SIG-M5 (cell line): ENCODE measurements at regions not wholly inside any gene's neighbourhood (a gene's known extent, or its start where the extent isn't known, plus 50 kb on each side); places are given as distances from the start of the nearest gene placed in this dataset.
"Not testable (repeated sequence)": the region's sequence is repeated elsewhere in the genome, so short reads cannot be mapped to it uniquely, and the experiment has no call there.

Source experiments
- DNase-seq: peaks from one replicate; lab custom pipeline; 2025; lab: John Stamatoyannopoulos, UW

DNA sequence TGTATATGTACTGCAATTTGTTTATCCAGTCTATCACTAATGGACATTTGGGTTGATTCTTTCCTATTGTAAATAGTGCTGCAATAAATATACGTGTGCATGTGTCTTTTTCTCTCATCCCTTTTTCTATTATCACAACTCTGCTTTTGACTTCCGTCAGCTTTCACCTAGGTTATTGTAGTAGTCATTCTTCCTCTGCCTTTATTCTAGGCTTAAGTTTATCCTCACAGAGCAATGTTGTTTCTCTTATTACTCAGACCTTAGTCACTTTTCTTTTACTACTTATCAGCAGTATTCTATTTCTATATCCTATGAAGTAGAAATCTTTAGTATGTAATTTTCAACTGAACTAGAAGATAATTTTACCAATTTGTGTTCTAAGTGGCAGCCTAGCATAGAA, 175.3 kb upstream of the SEMA3E start:
- DNase-seq = no peak

DNA sequence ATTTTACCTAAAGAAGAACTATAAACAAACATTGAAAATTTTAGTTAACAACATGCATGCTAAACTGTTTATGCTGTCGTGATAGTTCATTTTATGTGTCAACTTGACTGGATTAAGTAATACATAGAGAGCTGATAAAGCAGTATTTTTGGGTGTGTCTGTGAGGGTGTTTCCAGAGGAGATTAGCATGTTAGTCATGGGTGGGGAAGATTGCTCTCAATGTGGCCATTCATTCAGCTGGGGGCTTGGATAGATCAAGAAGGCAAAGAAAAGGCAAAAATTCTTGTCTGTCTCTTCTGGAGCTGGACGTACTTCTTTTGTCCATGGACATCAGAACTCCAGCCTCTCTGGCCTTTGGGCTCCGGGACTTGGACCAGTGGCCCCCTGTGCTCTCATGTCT, 172.9 kb upstream of the SEMA3E start:
- DNase-seq = no peak

DNA sequence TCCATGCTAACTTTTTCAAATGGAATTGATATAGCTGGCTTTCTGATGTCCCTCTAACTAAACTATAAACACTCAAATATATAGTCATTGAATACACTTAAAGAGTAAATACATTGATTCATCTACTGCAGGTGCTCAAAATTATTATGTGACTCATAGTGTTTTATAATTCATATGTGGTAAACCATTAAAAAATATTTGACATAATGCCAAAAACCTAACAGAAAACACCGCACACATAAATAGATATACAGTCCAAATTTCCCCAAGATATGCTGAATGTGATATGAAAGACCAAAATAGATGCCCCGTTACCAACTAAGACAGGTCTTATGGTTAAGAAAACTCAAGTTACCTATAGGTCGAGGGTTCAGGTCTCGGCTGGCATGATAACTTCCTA, 171.7 kb upstream of the SEMA3E start:
- no peak for DNase-seq

DNA sequence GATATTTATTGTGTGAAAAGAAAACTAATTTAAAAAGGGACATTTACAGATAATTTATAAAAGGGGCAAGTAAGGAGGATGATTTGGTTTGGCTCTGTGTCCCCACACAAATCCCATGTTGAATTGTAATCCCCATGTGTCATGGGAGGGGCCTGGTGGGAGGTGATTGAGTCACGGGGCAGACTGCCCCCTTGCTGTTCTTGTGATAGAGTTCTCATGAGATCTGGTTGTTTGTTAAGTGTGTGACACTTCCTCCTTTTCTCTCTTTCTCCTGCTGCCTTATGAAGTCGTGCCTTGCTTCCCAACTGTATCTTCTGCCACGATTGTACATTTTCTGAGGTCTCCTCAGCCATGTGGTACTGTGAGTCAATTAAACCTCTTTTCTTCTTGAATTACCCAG, 171.0 kb upstream of the SEMA3E start:
- no peak for DNase-seq

DNA sequence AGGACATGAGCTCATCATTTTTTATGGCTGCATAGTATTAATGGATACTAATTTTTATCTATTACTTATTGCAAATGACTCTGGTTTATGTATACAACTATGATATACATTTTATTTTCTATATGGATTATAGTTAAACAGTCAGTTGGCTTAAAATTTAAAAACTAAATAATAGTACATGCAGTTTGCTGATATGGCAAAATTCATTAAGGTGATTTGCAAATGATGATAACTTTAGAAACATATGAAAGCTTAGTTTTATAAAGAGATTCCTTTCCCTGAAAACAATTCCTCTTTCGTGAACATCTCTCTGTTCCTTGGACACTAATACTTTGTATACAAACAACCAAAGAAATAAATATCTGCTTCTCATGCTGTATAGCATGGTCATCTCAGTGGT, 165.5 kb upstream of the SEMA3E start:
- DNase-seq = no peak

DNA sequence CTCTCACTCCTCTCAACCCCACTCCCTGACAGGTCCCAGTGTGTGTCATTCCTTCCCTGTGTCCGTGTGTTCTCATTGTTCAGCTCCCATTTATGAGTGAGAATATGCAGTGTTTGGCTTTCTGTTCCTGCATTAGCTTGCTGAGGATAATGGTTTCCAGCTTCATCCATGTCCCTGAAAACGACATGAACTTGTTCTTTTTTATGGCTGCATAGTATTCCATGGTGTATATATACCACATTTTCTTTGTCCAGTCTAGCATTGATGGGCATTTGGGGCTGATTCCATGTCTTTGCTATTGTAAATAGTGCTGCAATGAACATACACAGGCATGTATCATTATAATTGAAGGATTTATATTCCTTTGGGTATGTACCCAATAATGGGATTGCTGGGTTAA, 163.6 kb upstream of the SEMA3E start:
- DNase-seq = not testable (repeated sequence)

DNA sequence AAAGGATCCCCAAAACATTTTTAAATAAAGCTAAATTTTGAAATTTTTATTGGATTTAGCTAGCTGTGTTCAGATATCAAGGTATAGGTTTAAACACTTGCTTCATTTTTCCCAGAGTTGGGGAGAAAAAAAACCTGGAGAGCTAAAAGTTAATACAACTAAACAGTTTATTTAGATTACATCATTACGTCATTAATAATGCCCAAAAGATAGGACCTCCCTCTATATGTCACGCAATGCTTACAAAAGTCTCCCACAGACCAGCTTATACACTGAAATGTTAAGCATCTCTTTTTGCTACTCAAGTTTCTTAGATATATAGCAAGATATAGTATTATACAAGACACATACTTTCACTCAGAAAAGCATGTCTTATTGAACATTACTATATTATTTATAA, 160.0 kb upstream of the SEMA3E start:
- no peak for DNase-seq

DNA sequence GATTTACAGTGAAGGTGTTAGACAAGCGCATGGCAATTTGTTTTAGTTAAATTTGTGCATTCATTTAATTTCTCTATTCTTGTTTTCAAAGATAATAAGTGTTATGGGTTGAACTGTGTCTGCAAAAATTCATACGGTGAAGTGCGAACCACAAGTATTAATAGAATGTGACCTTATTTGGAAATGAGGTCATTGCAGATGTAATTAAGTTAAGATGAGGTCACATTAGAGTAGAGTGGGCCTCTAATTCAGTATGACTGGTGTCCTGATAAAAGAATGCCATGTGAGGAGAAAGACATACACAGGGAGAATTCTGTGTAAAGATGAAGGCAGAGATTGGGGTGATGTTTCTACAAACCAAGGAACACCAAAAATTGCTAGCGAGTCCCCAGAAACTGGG, 158.8 kb upstream of the SEMA3E start:
- no peak for DNase-seq

DNA sequence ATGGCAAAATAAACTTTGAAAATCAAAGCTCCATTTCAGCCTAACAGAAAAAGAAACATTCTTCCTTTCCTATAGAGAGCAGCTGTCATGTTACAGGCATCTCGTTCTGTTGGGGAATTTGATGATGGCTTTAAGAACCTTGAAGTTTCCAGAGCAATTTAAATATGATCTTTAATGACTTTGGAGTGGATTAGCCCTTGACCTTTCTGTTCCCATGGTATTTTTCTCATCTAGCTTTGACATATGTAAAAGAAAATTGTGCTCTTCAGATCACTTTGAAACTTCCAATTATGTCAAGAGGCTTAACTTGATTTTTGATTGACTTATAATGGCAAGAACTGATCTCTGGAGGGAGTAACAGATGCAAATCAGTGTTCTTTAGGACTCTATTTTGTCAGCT, 157.6 kb upstream of the SEMA3E start:
- DNase-seq = no peak

DNA sequence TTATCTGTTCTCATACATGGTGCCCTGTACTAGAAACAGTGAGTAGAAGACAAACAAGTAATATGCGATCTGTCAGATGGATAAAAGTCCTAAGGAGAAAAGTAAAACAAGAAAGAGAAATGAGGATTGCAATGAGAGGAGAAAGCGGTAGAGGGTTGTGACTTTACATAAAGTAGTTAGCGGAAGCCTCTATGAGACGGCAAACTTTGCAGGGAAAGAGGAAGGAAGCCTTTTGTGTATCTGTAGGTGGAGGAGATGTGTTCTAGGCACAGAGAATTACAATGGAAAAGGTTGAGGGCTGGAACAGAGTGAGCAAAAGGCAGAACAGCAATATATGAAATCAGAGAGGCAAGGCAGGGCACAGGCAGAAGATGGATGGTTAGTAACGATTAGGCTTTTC, 150.4 kb upstream of the SEMA3E start:
- no peak for DNase-seq

DNA sequence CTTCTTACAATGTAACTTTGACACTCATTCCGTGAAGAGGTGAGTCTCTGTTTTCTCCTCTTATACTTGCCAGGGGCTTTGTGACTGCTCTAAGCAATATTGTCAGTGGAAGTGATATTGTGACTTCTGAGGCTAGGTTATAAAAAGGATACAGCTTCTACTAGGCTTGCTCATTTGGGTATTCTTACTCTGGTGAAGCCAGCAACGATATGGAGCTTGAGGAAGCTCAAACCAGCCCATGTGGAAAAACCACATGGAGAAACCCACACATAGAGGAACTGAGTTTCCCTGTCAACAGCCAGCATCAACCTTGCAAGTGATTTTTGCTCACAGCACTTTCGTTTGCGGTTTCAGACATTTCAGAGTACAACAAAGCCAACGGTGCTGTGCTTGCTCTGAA, 149.6 kb upstream of the SEMA3E start:
- no peak for DNase-seq

DNA sequence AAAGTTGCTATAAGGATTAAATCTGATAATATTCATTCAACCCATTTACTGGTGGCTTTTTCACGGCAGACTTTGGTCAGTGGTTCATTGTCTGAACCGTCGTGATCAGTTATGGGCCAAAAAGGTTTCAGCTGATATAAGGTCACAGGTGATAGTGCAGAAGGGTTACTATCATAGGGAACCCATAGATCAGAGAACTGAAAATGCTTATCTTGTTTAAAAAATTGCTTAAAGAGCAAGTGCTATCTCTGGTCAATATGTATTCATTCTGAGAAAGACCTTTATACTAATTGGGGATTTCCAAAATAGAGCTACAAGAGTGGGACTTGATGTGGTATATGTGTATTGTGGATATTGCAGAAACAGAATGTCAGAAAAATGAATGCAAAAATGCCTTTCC, 147.8 kb upstream of the SEMA3E start:
- no peak for DNase-seq

DNA sequence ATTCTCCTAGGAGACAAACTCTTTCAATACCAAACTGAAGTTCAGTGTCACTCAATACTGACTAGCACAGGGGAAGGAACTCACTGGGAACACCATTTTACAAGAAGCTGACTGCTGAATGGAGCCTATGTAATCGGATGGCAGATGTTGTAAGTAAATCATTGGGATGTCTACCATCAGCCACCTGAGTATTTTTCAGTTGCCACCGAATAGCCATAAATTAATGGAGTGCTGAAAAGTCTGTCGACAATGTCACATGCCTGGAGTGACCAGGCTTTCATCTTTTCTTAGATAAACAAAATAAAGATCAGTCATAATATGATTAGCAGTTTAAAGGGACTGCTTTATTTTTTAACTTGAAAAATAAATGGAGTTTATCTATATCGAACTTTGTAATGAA, 145.9 kb upstream of the SEMA3E start:
- DNase-seq = no peak

DNA sequence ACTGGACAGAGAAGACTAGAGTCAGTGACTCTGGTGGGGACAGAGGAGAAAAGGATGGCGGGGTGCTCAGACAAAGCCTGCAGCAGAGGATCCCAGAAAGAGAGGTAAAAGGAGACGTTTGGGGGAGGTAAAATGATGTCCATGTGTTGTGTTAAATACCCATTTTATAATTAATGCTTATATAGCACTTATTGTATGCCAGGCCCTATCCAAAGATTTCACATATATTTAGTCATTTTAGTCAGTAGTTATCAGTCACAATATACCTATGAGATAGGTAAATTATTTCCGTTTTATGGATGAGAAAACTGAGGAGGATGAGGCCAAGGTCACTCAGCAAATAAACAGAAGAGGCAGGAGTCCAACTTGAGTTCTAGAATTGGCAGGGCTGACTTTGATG, 144.6 kb upstream of the SEMA3E start:
- no peak for DNase-seq

DNA sequence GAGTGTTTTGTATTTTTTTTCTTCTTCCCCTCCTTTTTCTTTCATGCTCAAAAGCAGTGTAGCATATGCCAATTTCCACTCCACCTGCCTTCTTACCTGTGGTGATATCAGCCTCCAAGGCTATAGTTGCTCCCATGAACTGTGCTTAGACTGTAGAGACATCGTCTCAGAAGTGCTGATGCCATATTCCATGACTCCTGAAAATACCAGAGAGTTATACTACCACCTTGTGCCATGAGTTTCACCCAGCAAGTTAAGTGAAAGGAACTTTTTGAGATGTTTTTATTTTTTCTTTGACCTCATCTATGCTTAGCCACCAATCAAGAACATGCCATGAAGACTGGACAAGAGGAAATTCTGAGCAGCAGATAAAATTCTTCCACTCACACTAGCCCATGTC, 142.8 kb upstream of the SEMA3E start:
- no peak for DNase-seq

DNA sequence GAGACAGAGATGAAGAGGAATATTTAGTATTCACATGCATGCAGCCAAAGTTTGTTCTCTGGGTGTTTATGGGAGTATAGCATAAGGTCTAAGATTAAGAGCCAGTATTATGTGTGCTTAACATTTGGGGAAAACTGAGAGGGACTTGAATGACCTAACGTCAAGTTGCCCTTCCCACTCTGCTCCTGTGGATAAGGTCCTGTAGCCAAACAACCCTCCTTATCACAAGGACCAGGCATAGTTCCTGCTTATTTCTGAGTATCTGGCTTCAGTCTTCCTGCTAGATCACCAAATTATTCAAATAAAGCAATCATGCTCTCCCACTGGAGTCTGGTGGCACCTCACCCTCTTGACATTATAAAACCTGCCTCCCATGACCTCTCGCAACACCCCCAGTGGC, 137.9 kb upstream of the SEMA3E start:
- no peak for DNase-seq

DNA sequence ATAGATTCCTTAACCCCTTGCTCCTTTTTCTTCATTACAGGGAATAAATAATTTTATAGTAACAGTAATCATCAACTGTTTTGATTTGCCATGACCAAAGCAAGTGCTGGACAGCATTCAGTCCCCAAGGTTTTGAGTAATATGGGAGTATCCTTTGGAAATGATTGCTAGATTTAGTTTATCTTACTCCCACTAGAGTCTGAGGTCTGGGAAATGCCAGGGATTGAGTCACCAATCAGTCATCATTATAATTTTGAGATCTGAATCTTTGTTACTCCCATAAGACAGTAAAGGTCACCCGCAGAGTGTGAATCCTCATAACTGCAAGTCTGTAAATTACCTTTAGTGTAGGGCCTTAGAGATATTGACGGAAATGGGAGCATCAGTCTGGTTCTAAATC, 133.7 kb upstream of the SEMA3E start:
- no peak for DNase-seq

DNA sequence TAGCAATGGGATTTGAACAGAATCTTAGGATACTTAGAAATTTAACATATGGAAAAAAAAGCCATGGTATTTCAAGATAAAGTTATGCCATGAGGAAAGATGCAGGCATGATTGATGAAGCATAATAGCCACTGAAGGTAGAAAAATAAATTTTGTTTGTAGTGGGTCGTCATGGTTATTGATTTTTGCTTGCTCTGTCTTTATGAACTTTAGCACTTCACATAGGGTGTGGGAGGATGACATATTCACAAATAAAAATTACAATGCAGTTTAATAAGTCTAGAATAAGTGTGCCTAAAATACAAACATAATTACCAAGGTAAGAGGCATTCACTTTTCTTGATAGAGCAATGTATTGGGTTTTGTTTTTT, 129.1 kb upstream of the SEMA3E start:
- no peak for DNase-seq

DNA sequence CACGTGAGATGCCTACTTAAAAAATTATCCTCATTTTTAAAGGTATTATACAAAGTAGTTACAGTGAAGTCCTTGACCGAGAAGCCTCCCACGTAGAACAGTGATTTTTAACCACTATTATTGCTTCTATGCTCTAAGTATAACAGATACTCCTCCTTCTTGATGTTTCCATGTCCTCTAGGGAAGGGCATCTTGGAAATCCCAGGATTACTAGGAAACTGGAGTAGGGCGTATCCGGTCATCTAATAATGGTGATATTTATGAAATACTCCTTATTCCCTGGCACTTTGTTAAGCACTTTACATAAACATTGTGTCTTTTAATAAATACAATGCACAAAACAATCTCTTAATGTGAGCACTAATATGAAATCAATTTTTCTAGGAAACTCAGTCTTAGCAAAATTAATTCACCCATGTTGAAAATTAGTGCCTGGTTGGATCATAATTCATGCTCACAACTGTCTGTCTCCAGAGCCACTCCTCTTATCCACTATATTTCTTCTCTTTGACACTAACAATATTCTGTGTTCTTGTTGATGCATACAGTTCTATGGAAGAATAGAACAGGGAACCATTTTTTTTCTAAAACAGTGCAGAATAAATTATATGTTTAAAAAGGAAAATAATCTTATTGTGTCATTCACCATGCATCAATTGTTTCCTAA, 128.6 kb upstream of the SEMA3E start:
- no peak for DNase-seq

DNA sequence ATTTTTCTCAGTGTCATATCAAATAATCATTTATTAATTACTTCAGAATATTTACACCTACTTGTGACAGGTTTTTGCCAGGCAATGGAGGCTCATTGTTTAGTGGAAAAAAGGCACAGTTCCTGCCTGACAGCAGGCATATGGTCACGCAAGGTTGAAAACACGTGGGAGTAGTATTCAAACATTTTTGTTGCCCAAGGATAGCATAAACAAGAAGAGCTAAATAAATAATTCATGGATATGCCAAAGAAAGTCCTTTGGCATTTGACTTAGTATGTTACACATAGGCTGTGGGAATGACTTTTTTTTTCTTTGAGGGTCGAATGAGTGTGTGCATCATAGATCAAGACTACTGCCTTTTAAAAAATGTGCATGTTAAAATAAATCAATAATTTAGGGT, 120.5 kb upstream of the SEMA3E start:
- no peak for DNase-seq

DNA sequence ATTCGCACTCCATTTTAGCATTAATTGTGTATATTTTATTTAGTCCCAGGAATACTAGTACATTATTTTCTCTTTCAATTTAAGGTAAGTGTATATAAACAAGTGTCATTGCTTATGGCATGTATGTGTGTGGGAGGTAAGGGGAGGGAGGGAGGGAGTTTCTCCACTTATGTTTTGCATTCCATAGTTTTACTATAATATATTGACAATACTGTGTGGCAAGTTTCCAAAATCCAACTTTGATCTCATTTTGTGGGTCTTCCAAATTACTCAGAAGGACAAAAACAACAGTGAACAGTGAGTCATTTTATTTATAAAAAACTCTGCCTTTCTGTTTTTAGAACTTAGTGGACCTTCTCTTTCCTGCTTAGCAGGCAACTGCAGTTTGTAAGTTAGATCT, 102.3 kb upstream of the SEMA3E start:
- DNase-seq = no peak

DNA sequence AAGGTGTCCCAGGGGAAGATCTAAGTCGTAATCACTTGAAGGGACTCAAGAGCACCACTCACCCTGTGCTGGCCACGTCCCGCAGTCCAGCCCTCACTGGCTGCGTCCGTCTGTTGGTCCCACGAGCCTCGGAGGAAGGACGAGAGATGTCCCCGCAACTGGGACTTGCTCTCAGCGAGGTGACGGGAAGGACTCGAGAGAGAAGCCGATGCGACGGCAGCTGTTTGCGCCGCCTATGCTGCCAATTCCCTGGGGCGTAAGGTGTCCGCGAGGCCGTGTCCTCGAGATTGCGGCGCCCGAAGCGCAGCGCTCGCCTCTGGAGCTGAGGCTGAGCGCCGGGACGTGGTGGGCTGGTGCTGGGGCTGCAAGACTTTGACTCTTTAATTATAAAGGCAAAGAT, 100.6 kb upstream of the SEMA3E start:
- DNase-seq = no peak

DNA sequence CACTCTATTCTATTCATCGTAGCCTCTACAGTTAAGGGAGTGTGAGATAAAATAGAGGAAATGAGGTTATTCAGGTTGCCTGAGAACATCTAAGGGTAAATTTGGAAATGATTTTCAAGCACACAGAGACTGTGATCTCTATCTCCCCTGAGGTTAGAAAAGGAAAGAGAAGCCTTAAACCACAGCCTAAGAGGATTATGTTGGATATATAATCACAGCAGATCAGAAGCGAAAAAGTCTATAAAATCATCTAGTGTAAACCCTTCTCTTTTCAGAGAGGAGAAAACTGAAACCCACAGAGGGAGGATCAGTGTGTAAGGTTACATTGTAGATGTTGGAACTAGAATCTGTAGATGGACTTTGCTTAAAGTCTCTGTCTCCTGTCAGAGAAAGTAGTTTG, 90.6 kb upstream of the SEMA3E start:
- no peak for DNase-seq

DNA sequence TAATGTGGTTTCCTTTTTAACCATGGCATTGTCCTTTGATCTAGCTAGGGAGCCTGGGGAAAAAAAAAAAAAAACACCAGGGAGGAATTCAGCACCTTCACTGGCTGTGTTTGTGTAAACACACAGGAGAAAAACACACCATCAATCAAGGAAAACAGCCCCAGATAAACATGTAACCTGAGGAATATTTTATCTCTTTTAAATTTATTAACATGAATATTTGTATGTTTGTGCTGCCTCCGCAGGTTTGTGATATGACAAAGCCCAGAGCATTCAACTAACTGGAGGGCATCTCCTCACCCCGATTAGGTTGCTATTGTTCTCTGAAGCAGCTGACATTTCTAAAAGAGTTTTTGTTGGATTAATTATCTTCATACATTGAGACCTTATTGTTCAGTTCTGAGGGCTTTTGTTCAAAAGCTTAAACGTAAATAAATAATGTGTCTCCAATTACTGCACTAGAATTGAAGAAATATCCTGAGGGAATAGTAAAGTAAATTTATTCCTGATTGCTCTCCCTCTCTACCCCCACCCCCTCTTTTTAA, 89.4 kb upstream of the SEMA3E start:
- DNase-seq = no peak

DNA sequence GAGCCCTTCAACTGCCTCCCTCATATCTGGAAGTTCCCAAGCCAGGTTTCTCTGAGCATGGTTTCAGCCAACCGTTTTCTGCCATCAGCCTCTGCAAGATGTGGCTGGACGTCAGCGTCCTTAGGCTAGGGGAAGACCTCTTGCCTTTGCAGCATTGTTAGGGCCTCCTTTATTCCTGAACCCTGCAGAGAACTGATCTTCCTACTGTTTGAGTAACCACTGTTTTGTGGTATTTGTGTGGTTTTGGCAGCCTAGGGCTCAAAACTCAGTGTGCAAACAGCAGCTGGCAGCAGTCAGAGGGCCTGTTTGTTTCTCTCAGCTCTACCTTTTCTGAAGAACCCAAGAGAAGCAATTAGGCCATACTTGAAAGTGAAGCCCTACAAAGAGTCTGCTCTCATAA, 83.4 kb upstream of the SEMA3E start:
- no peak for DNase-seq
